T47D (cell line): ENCODE measurements at regions not wholly inside any gene's neighbourhood (a gene's known extent, or its start where the extent isn't known, plus 50 kb on each side); places are given as distances from the start of the nearest gene placed in this dataset.

Experiments used
- DNase-seq, 2 experiments: peaks; one replicate each; pipeline versions ENCODE4 v3.0.0 to v3.0.0-alpha.2; 2011 to 2012; ENCODE audit warnings: low read depth in 1 of 2, low spot score in 1 of 2
- JUND ChIP-seq: IDR thresholded peaks from 2 replicates; pipeline ENCODE4 v1.6.1; 2012; ENCODE audit warnings: low read depth
- in situ Hi-C: cut with HindIII; loops from 2 replicates; pipeline ENCODE4 v1.10.0; 2016; ENCODE audit warnings: low sequenced_read_pairs, low pct_unique_long_range_greater_than_20kb

GRCh38 chr6:170177772-170178560 lies 112.9 kb downstream of the DLL1 start:
- in situ Hi-C loops, result no loop called here
- no peak for DNase-seq
- no peak for TF ChIP-seq JUND

GRCh38 chr6:170176898-170177771 lies 113.7 kb downstream of the DLL1 start:
- DNase-seq, result no peak
- no peak for TF ChIP-seq JUND
- in situ Hi-C loops, result no loop called here

- no peak for TF ChIP-seq JUND
- in situ Hi-C loops, result no loop called here
- DNase-seq, result no peak
Measured at GRCh38 chr6:170176136-170176897, 114.6 kb downstream of the DLL1 start.

GRCh38 chr6:170175644-170176135 lies 115.2 kb downstream of the DLL1 start:
- no peak for DNase-seq
- no peak for TF ChIP-seq JUND
- in situ Hi-C loops, result no loop called here

- in situ Hi-C loops, result no loop called here
- no peak for TF ChIP-seq JUND
- no peak for DNase-seq
Measured at GRCh38 chr6:170174771-170175643, 115.9 kb downstream of the DLL1 start.

GRCh38 chr6:170174124-170174770 lies 116.6 kb downstream of the DLL1 start:
- TF ChIP-seq JUND, result no peak
- in situ Hi-C loops, result no loop called here
- DNase-seq, result no peak

GRCh38 chr6:170173335-170173881 lies 117.5 kb downstream of the DLL1 start:
- no peak for TF ChIP-seq JUND
- no peak for DNase-seq
- in situ Hi-C loops, result no loop called here

GRCh38 chr6:170172825-170173256 lies 118.0 kb downstream of the DLL1 start:
- TF ChIP-seq JUND, result no peak
- in situ Hi-C loops, result no loop called here
- no peak for DNase-seq

- no peak for TF ChIP-seq JUND
- no peak for DNase-seq
- in situ Hi-C loops, result no loop called here
Measured at GRCh38 chr6:170172392-170172791, 118.5 kb downstream of the DLL1 start.

- DNase-seq, result peak in 1 of 2 experiments; percentile 36
- no peak for TF ChIP-seq JUND
- in situ Hi-C loops, result no loop called here
Measured at GRCh38 chr6:170167657-170168159, 123.2 kb downstream of the DLL1 start.
